Hepatocyte (in vitro differentiated cells): ENCODE measurements at regions not wholly inside any gene's neighbourhood (a gene's known extent, or its start where the extent isn't known, plus 50 kb on each side); places are given as distances from the start of the nearest gene placed in this dataset.
"Not testable (repeated sequence)": the region's sequence is repeated elsewhere in the genome, so short reads cannot be mapped to it uniquely, and the experiment has no call there.

Source experiments
- EZH2 ChIP-seq: fragments of 200-600 bp; sonication (generic); IDR thresholded peaks from 2 replicates; pipeline ENCODE4 v1.6.1; 2016; ENCODE audit warnings: antibody characterized with exemption, mild to moderate bottlenecking, borderline replicate concordance
- TF ChIP-seq, protein P1 (sequence below): fragments of 200-600 bp; sonication (generic); IDR thresholded peaks from 2 replicates; pipeline ENCODE4 v1.5.1; 2016; ENCODE audit warnings: antibody characterized with exemption, mild to moderate bottlenecking; ENCODE audit not compliant: poor library complexity

DNA sequence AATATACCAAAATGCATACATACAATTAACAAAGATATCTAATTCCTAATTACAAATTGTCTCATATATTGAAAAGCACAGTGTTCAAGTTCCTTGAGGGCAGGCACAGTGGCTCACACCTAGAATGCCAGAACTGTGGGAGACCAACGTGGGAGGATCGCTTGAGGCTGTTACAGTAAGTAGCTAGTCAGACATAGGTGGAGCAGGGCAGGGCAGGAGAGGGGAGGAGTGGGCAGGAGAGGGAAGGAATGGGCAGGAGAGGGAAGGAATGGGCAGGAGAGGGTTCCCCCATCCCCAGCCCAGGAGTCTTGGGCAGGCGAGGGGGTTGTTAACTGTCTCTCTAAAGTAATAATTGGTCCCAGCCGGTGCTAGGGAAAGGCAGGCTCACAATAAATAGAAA, 325.9 kb downstream of the GOLGA6L6 start:
- TF ChIP-seq, protein P1, sequence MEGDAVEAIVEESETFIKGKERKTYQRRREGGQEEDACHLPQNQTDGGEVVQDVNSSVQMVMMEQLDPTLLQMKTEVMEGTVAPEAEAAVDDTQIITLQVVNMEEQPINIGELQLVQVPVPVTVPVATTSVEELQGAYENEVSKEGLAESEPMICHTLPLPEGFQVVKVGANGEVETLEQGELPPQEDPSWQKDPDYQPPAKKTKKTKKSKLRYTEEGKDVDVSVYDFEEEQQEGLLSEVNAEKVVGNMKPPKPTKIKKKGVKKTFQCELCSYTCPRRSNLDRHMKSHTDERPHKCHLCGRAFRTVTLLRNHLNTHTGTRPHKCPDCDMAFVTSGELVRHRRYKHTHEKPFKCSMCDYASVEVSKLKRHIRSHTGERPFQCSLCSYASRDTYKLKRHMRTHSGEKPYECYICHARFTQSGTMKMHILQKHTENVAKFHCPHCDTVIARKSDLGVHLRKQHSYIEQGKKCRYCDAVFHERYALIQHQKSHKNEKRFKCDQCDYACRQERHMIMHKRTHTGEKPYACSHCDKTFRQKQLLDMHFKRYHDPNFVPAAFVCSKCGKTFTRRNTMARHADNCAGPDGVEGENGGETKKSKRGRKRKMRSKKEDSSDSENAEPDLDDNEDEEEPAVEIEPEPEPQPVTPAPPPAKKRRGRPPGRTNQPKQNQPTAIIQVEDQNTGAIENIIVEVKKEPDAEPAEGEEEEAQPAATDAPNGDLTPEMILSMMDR: not testable (repeated sequence)
- TF ChIP-seq EZH2: not testable (repeated sequence)
